HepG2 (cell line): ENCODE measurements at regions not wholly inside any gene's neighbourhood (a gene's known extent, or its start where the extent isn't known, plus 50 kb on each side); places are given as distances from the start of the nearest gene placed in this dataset.

Experiments used
- ASH2L ChIP-seq: fragments of 300-600, 200-600 bp; sonication (generic); IDR thresholded peaks from 2 replicates; pipeline ENCODE4 v1.7.0; 2017; ENCODE audit warnings: low read depth, mild to moderate bottlenecking, moderate library complexity, mixed read lengths, low read length; ENCODE audit not compliant: insufficient read length
- BHLHE40 ChIP-seq: IDR thresholded peaks from 2 replicates; pipeline ENCODE4 v1.6.1; 2011; ENCODE audit warnings: low read length, improper control_type of control experiment
- DRAP1 ChIP-seq: IDR thresholded peaks from 2 replicates; pipeline ENCODE4 v1.6.1; 2016; ENCODE audit warnings: missing genetic modification reagents, missing compliant biosample characterization
- FOXP1 ChIP-seq, 2 experiments: fragments of 450-650 bp in 1 of 2; IDR thresholded peaks; 2 replicates each; pipeline ENCODE4 v1.6.1; 2017 to 2018; ENCODE audit warnings: antibody characterized with exemption in 1 of 2
- GATAD2A ChIP-seq: IDR thresholded peaks from 2 replicates; pipeline ENCODE4 v1.6.1; 2016
- HMGXB4 ChIP-seq, 2 experiments: sonication (generic) in 1 of 2; formaldehyde crosslinking in 1 of 2; IDR thresholded peaks; 2 replicates each; pipeline versions ENCODE4 v1.4.0 to v1.6.1; 2018 to 2020; ENCODE audit warnings: missing genetic modification reagents in 2 of 2, borderline replicate concordance in 1 of 2, low read depth in 1 of 2, mild to moderate bottlenecking in 1 of 2, missing biosample characterization in 1 of 2
- KDM6A ChIP-seq: IDR thresholded peaks from 2 replicates; pipeline ENCODE4 v1.6.1; 2016; ENCODE audit warnings: low read depth
- NR2F1 ChIP-seq, 2 experiments: fragments of 450-650 bp in 1 of 2; formaldehyde crosslinking in 1 of 2; IDR thresholded peaks; 2 replicates each; pipeline versions ENCODE4 v1.5.0 to v1.6.1; 2016 to 2020; ENCODE audit warnings: mild to moderate bottlenecking in 1 of 2, missing compliant biosample characterization in 1 of 2, missing genetic modification reagents in 1 of 2, moderate library complexity in 1 of 2
- RAD21 ChIP-seq: fragments of 450-650 bp; formaldehyde crosslinking; IDR thresholded peaks from 2 replicates; pipeline ENCODE4 v1.5.0; 2020; ENCODE audit warnings: mild to moderate bottlenecking
- RFXAP ChIP-seq: sonication (generic); formaldehyde crosslinking; IDR thresholded peaks from 2 replicates; pipeline ENCODE4 v1.4.0; 2020; ENCODE audit warnings: missing genetic modification reagents, borderline replicate concordance
- SALL2 ChIP-seq: sonication (generic); formaldehyde crosslinking; IDR thresholded peaks from 2 replicates; pipeline ENCODE4 v1.8.1; 2023; ENCODE audit warnings: mild to moderate bottlenecking, missing genetic modification reagents, inconsistent platforms
- ZGPAT ChIP-seq: IDR thresholded peaks from 2 replicates; pipeline ENCODE4 v1.6.1; 2016; ENCODE audit warnings: mild to moderate bottlenecking
- ZNF12 ChIP-seq: sonication (generic); formaldehyde crosslinking; IDR thresholded peaks from 2 replicates; pipeline ENCODE4 v1.5.0; 2020; ENCODE audit warnings: missing genetic modification reagents
- ZNF615 ChIP-seq: sonication (generic); formaldehyde crosslinking; IDR thresholded peaks from 2 replicates; pipeline ENCODE4 v1.5.0; 2020; ENCODE audit warnings: mild to moderate bottlenecking, missing genetic modification reagents, borderline replicate concordance
- ZNF644 ChIP-seq: IDR thresholded peaks from 2 replicates; pipeline ENCODE4 v1.6.1; 2016; ENCODE audit warnings: low read depth
- ZNF678 ChIP-seq: sonication (generic); formaldehyde crosslinking; IDR thresholded peaks from 2 replicates; pipeline ENCODE4 v1.4.0; 2020; ENCODE audit warnings: mild to moderate bottlenecking, missing genetic modification reagents
- ZNF878 ChIP-seq: sonication (generic); formaldehyde crosslinking; IDR thresholded peaks from 2 replicates; pipeline ENCODE4 v1.8.1; 2023; ENCODE audit warnings: mild to moderate bottlenecking, missing genetic modification reagents, moderate library complexity
- TF ChIP-seq, protein P1 (sequence below): sonication (generic); formaldehyde crosslinking; IDR thresholded peaks from 2 replicates; pipeline ENCODE4 v1.8.1; 2022; ENCODE audit warnings: low read depth, mild to moderate bottlenecking, missing genetic modification reagents
- TF ChIP-seq, protein P2 (sequence below): sonication (generic); formaldehyde crosslinking; IDR thresholded peaks from 2 replicates; pipeline ENCODE4 v1.4.0; 2020; ENCODE audit warnings: missing genetic modification reagents
- TF ChIP-seq, protein P3 (sequence below): IDR thresholded peaks from 2 replicates; pipeline ENCODE4 v1.6.1; 2016; ENCODE audit warnings: control low read depth

DNA sequence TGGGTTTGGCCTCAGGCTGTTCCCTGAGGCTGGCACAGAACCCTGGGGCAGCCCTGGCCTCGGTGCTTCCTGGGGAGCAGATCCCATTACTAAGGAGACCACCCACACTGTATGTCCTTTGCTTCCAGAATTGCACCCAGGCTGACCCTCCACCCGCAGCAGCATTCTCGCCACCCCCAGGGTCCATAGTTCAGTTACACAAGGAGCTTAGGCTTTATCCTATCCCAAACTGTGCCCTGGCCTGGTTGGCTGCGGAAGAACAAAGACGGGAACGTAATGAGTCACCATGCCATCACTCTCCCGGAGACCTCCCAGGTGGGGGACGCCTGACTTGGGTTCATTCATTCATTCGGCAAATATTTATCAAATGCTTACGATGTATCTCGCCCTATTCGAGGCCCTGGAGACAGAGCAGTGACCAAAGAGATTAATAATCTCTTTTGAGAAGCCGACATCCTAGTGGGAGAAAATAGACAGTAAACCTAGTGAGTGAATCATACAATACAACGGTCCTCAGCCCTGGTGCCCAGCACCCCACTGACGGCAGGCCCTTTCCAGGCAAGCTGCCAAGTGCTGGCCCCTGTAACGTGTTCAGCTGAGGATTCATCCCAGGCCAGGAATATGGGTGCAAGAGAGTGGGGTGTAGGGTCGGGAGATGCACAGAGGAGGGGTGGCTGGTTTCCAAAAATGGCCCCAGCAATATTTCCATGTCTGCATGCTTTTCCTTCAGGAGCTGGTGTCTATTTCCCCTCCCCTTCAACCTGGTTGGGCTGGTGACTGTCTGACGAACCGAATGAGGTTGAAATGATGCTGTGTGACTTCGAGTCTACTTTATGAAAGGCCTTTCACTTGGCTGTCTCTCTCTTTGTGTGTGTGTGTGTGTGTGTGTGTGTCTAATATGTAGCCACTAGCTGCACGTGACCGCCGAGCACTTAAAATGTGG lies 134.2 kb downstream of the MGAT5B start (continued):
- TF ChIP-seq, protein P1, sequence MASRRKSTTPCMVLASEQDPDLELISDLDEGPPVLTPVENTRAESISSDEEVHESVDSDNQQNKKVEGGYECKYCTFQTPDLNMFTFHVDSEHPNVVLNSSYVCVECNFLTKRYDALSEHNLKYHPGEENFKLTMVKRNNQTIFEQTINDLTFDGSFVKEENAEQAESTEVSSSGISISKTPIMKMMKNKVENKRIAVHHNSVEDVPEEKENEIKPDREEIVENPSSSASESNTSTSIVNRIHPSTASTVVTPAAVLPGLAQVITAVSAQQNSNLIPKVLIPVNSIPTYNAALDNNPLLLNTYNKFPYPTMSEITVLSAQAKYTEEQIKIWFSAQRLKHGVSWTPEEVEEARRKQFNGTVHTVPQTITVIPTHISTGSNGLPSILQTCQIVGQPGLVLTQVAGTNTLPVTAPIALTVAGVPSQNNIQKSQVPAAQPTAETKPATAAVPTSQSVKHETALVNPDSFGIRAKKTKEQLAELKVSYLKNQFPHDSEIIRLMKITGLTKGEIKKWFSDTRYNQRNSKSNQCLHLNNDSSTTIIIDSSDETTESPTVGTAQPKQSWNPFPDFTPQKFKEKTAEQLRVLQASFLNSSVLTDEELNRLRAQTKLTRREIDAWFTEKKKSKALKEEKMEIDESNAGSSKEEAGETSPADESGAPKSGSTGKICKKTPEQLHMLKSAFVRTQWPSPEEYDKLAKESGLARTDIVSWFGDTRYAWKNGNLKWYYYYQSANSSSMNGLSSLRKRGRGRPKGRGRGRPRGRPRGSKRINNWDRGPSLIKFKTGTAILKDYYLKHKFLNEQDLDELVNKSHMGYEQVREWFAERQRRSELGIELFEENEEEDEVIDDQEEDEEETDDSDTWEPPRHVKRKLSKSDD: no peak
- TF ChIP-seq ZNF644 (peak; percentile 8; the same call in 1 of the 2 replicates), ZNF615 (CRISPR knock-in tag) (no peak), GATAD2A (peak; percentile 96), HMGXB4 (CRISPR knock-in tag; IDR thresholded peaks at IDR 0.05; ENCODE audit: borderline replicate concordance in 1 of 2, low read depth in 1 of 2) (peak in 1 of 2 experiments; percentile 36; a peak in 2 of 4 replicates), RFXAP (peak; percentile 98), KDM6A (CRISPR knock-in tag) (peak; percentile 84; the same call in 1 of the 2 replicates), DRAP1 (CRISPR knock-in tag) (peak; percentile 65; the same call in 1 of the 2 replicates), FOXP1 (IDR thresholded peaks at IDR 0.05) (no peak), FOXP1 (CRISPR knock-in tag; IDR thresholded peaks at IDR 0.05) (peak; percentile 76), RAD21 (peak; percentile 20; the same call in 1 of the 2 replicates), SALL2 (peak; percentile 34; the same call in 1 of the 2 replicates), BHLHE40 (peak; percentile 62), NR2F1 (CRISPR knock-in tag; IDR thresholded peaks at IDR 0.05) (0 out of 4 replicates have a peak, but pooled peaks of 1 of the 2 experiments have one; percentile 11), ZNF878 (CRISPR knock-in tag) (peak; percentile 79; the same call in 1 of the 2 replicates), ZGPAT (peak; percentile 94), ASH2L (peak; percentile 77), ZNF678 (CRISPR knock-in tag) (no peak), ZNF12 (CRISPR knock-in tag) (peak; percentile 81; the same call in 1 of the 2 replicates)
- TF ChIP-seq, protein P2, sequence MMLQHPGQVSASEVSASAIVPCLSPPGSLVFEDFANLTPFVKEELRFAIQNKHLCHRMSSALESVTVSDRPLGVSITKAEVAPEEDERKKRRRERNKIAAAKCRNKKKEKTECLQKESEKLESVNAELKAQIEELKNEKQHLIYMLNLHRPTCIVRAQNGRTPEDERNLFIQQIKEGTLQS (CRISPR knock-in tag): peak; percentile 97
- TF ChIP-seq, protein P3, sequence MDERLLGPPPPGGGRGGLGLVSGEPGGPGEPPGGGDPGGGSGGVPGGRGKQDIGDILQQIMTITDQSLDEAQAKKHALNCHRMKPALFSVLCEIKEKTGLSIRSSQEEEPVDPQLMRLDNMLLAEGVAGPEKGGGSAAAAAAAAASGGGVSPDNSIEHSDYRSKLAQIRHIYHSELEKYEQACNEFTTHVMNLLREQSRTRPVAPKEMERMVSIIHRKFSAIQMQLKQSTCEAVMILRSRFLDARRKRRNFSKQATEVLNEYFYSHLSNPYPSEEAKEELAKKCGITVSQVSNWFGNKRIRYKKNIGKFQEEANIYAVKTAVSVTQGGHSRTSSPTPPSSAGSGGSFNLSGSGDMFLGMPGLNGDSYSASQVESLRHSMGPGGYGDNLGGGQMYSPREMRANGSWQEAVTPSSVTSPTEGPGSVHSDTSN (CRISPR knock-in tag): 0 out of 2 replicates have a peak, but pooled peaks have one; percentile 31
